Keratinocyte (primary cell): ENCODE measurements at regions not wholly inside any gene's neighbourhood (a gene's known extent, or its start where the extent isn't known, plus 50 kb on each side); places are given as distances from the start of the nearest gene placed in this dataset.

Source experiments
- EZH2 ChIP-seq: IDR thresholded peaks from one replicate; pipeline ENCODE4 v1.6.1; 2012; ENCODE audit warnings: inconsistent platforms, mild to moderate bottlenecking, low read length, moderate library complexity
- TF ChIP-seq, protein P1 (sequence below), 3 experiments: IDR thresholded peaks in 1 of 3; conservative IDR thresholded peaks in 1 of 3; optimal IDR thresholded peaks in 1 of 3; 2 replicates in 2 of 3; 3 replicates in 1 of 3; pipeline versions ENCODE3 to v1.5.1; 2011; ENCODE audit warnings: low read length in 3 of 3, mild to moderate bottlenecking in 3 of 3, moderate library complexity in 2 of 3, control low read depth in 1 of 3, inconsistent platforms in 1 of 3; ENCODE audit not compliant: insufficient read depth in 2 of 3; ENCODE audit errors: extremely low read depth in 1 of 3

DNA sequence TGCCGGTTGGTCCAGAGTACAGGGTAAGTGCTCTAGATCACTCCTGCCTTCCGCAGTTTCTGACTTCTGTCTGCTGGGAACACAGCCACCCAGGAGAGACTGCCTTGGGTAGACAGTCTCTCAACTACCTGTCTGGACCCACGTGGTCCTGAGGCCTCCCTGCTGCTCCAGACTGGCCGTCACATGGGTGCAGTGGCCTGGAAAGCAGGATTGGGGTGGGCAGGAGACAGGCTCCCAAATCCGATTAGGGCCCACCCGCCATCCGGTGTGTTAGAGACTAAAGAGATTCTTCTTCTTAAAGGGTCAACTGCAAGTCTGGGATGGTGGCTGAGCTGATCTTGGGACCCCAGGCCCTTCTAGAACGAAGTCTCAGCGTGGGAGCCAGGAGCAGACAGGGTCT lies 105.5 kb downstream of the EBNA1BP2 start:
- TF ChIP-seq, protein P1, sequence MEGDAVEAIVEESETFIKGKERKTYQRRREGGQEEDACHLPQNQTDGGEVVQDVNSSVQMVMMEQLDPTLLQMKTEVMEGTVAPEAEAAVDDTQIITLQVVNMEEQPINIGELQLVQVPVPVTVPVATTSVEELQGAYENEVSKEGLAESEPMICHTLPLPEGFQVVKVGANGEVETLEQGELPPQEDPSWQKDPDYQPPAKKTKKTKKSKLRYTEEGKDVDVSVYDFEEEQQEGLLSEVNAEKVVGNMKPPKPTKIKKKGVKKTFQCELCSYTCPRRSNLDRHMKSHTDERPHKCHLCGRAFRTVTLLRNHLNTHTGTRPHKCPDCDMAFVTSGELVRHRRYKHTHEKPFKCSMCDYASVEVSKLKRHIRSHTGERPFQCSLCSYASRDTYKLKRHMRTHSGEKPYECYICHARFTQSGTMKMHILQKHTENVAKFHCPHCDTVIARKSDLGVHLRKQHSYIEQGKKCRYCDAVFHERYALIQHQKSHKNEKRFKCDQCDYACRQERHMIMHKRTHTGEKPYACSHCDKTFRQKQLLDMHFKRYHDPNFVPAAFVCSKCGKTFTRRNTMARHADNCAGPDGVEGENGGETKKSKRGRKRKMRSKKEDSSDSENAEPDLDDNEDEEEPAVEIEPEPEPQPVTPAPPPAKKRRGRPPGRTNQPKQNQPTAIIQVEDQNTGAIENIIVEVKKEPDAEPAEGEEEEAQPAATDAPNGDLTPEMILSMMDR (optimal IDR thresholded peaks at IDR 0.05 in 1 of 3, IDR thresholded peaks at IDR 0.05 in 1 of 3, conservative IDR thresholded peaks at IDR 0.05 in 1 of 3; ENCODE audit: extremely low read depth in 1 of 3, insufficient read depth in 2 of 3, low read length in 3 of 3): no peak
- no peak for TF ChIP-seq EZH2
